ENCODE measurements at regions not wholly inside any gene's neighbourhood (a gene's known extent, or its start where the extent isn't known, plus 50 kb on each side); places are given as distances from the start of the nearest gene placed in this dataset.

DNA sequence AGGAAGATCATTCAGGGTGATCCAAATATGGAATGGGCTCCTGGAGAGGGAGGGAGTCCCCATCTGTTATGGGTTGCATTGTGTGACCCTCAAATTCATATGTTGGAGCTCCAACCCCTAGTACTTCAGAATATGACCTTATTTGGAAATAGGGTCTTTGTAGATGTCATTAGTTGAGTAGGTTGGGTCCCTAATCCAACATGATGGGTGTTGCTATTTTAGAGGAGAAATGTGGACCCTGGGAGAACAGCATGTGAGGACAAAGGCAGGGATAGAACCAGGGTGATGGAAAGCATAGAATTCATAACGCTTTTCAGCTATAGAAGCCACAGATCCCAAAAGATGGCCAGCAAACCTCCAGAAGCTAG, 91.5 kb upstream of the SMNDC1 start:
- H3K27ac ChIP-seq (ENCODE audit: extremely low read depth, low read depth, low read length), result no peak overlapping the region
- no peaks in the 10 kb centered on the region for H3K9me1 ChIP-seq (ENCODE audit: control insufficient read depth, insufficient read depth, low read length)
- peaks cover 2 to 27% of the 10 kb centered on the region in 2 experiments; a peak in 3 of 5 replicates for H3K27me3 ChIP-seq (ENCODE audit: control insufficient read depth in 2 of 2, insufficient read depth in 2 of 2, low read length in 2 of 2)
- no peaks in the 10 kb centered on the region for H3K9me3 ChIP-seq (replicated peaks; ENCODE audit: control insufficient read depth, insufficient read depth, low read depth, low read length)
- no peak for FAIRE-seq
- H3K79me2 ChIP-seq (ENCODE audit: control insufficient read depth, insufficient read depth, low read length), result no peaks in the 10 kb centered on the region
- ChIA-PET CTCF (ENCODE audit: low intra/inter-chr PET ratio) (no interaction called here), POLR2A (no interaction called here)
- H3K36me3 ChIP-seq (ENCODE audit: control insufficient read depth, insufficient read depth, low read length), result no peaks in the 10 kb centered on the region
- intact Hi-C loops (cut with micrococcal nuclease), result loop anchor here (5.0 kb wide), 1 partner anchor 39 kb away; no protein-coding TSS in a partner anchor
- no peak overlapping the region for H3K9ac ChIP-seq (ENCODE audit: insufficient read depth in 1 of 2, low read depth in 2 of 2, low read length in 2 of 2)
- no peak overlapping the region for H3K4me3 ChIP-seq
- DNase-seq (ENCODE audit: extremely low read depth in 1 of 4, low spot score in 3 of 4), result no peak
- ATAC-seq, result no peak
- no TSS peak for BruUV-seq (replicated peaks)
- TF ChIP-seq FOXJ2 (tag; IDR thresholded peaks at IDR 0.05) (0 out of 2 replicates have a peak, but pooled peaks have one; percentile 5), MYNN (IDR thresholded peaks at IDR 0.05) (no peak), MYNN (CRISPR knock-in tag; IDR thresholded peaks at IDR 0.05) (no peak)
- TF ChIP-seq, protein P1, sequence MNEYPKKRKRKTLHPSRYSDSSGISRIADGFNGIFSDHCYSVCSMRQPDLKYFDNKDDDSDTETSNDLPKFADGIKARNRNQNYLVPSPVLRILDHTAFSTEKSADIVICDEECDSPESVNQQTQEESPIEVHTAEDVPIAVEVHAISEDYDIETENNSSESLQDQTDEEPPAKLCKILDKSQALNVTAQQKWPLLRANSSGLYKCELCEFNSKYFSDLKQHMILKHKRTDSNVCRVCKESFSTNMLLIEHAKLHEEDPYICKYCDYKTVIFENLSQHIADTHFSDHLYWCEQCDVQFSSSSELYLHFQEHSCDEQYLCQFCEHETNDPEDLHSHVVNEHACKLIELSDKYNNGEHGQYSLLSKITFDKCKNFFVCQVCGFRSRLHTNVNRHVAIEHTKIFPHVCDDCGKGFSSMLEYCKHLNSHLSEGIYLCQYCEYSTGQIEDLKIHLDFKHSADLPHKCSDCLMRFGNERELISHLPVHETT (CRISPR knock-in tag; conservative IDR thresholded peaks at IDR 0.05 in 1 of 2, IDR thresholded peaks at IDR 0.05 in 1 of 2), result 0 out of 4 replicates have a peak, but pooled peaks of 1 of the 2 experiments have one; percentile 1
- 10% methylated on average over 1 of the region's 1 CpG for WGBS (ENCODE audit: insufficient coverage, low coverage, missing lambda C conversion rate)
- no peak overlapping the region for H3K4me2 ChIP-seq (ENCODE audit: insufficient read depth, low read length)
- no peaks in the 10 kb centered on the region; the same call in 1 of the 2 replicates for H4K20me1 ChIP-seq (replicated peaks; ENCODE audit: control insufficient read depth, insufficient read depth, low read length)
- H3K4me1 ChIP-seq (replicated peaks in 1 of 2; ENCODE audit: control insufficient read depth in 2 of 2, insufficient read depth in 2 of 2, low read length in 2 of 2), result peaks cover 0 to 11% of the 10 kb centered on the region in 2 experiments; a peak in 4 of 5 replicates
- in situ Hi-C loops (cut with MboI), result no loop called here
- no peak overlapping the region for H2AFZ ChIP-seq (ENCODE audit: low read depth, low read length)

- intact Hi-C loops (cut with micrococcal nuclease), result loop anchor here (5.0 kb wide), 1 partner anchor 41 kb away; no protein-coding TSS in a partner anchor
- no peak overlapping the region for H3K4me3 ChIP-seq
- POLR2A ChIA-PET, result no interaction called here
Measured at GRCh38 chr10:110397856-110398255, 93.1 kb upstream of the SMNDC1 start.

More at GRCh38 chr10:110397856-110398255, 93.1 kb upstream of the SMNDC1 start:
- Histone ChIP-seq H3K9me1 (ENCODE audit: control insufficient read depth, insufficient read depth, low read length) (no peaks in the 10 kb centered on the region), H2AFZ (ENCODE audit: low read depth, low read length) (no peak overlapping the region), H3K9me3 (replicated peaks; ENCODE audit: control insufficient read depth, insufficient read depth, low read depth, low read length) (no peaks in the 10 kb centered on the region), H3K27me3 (ENCODE audit: control insufficient read depth in 2 of 2, insufficient read depth in 2 of 2, low read length in 2 of 2) (peaks cover 2 to 20% of the 10 kb centered on the region in 2 experiments; a peak in 3 of 5 replicates), H3K36me3 (ENCODE audit: control insufficient read depth, insufficient read depth, low read length) (no peaks in the 10 kb centered on the region), H3K4me1 (replicated peaks in 1 of 2; ENCODE audit: control insufficient read depth in 2 of 2, insufficient read depth in 2 of 2, low read length in 2 of 2) (peaks cover 0 to 11% of the 10 kb centered on the region in 2 experiments; a peak in 4 of 5 replicates), H3K9ac (ENCODE audit: insufficient read depth in 1 of 2, low read depth in 2 of 2, low read length in 2 of 2) (no peak overlapping the region), H3K79me2 (ENCODE audit: control insufficient read depth, insufficient read depth, low read length) (no peaks in the 10 kb centered on the region), H4K20me1 (replicated peaks; ENCODE audit: control insufficient read depth, insufficient read depth, low read length) (no peaks in the 10 kb centered on the region; the same call in 1 of the 2 replicates), H3K27ac (ENCODE audit: extremely low read depth, low read depth, low read length) (no peak overlapping the region), H3K4me2 (ENCODE audit: insufficient read depth, low read length) (no peak overlapping the region)
- no TSS peak for BruUV-seq (replicated peaks)
- TF ChIP-seq ESRRB (CRISPR knock-in tag; IDR thresholded peaks at IDR 0.05; ENCODE audit: borderline replicate concordance) (no peak), ZFP36 (IDR thresholded peaks at IDR 0.05; ENCODE audit: low read depth, low read length, partially characterized antibody) (peak; percentile 74)
- TF ChIP-seq, protein P2, sequence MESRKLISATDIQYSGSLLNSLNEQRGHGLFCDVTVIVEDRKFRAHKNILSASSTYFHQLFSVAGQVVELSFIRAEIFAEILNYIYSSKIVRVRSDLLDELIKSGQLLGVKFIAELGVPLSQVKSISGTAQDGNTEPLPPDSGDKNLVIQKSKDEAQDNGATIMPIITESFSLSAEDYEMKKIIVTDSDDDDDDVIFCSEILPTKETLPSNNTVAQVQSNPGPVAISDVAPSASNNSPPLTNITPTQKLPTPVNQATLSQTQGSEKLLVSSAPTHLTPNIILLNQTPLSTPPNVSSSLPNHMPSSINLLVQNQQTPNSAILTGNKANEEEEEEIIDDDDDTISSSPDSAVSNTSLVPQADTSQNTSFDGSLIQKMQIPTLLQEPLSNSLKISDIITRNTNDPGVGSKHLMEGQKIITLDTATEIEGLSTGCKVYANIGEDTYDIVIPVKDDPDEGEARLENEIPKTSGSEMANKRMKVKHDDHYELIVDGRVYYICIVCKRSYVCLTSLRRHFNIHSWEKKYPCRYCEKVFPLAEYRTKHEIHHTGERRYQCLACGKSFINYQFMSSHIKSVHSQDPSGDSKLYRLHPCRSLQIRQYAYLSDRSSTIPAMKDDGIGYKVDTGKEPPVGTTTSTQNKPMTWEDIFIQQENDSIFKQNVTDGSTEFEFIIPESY (CRISPR knock-in tag; IDR thresholded peaks at IDR 0.05), result no peak
- in situ Hi-C loops (cut with MboI), result no loop called here
- DNase-seq (ENCODE audit: extremely low read depth in 1 of 4, low spot score in 3 of 4) (no peak), ATAC-seq (no peak), FAIRE-seq (no peak)
- CTCF ChIA-PET (ENCODE audit: low intra/inter-chr PET ratio), result no interaction called here
- WGBS (ENCODE audit: insufficient coverage, low coverage, missing lambda C conversion rate), result 22% methylated on average over 3 of the region's 3 CpGs

Measured in K562 (cell line).